B cell (primary cell): ENCODE measurements at regions not wholly inside any gene's neighbourhood (a gene's known extent, or its start where the extent isn't known, plus 50 kb on each side); places are given as distances from the start of the nearest gene placed in this dataset.

Source experiments
- ATAC-seq: fragments of 200-7000 bp; cut with Tn5 transposase; one replicate; pipeline ENCODE4 v1.10.0; 2021; ENCODE audit warnings: low read depth, mild to moderate bottlenecking, moderate number of reproducible peaks, moderate library complexity
- CTCF ChIA-PET: fragments of 350-600 bp; sonication (Branson Sonifier 250); formaldehyde crosslinking; loops from one replicate; lab custom pipeline; 2021; ENCODE audit warnings: antibody characterized with exemption, inconsistent platforms; lab: Charles Lee
- POLR2A ChIA-PET: fragments of 350-600 bp; sonication (Branson Sonifier 250); formaldehyde crosslinking; loops from one replicate; lab custom pipeline; 2021; ENCODE audit warnings: antibody characterized with exemption; lab: Charles Lee
- DNase-seq: peaks from one replicate; pipeline ENCODE4 v3.0.0; 2013
- H2AFZ ChIP-seq: 2 replicates; pipeline ENCODE4 v1.6.1; 2012; ENCODE audit warnings: mild to moderate bottlenecking, low read depth, low read length; ENCODE audit not compliant: insufficient read depth, poor library complexity, severe bottlenecking
- H3K27ac ChIP-seq, 2 donors: 1 replicate in 1 of 2; 2 replicates in 1 of 2; pipeline ENCODE4 v1.5.1; 2012 to 2013; ENCODE audit warnings: low read length in 2 of 2, mild to moderate bottlenecking in 2 of 2, moderate library complexity in 1 of 2
- H3K27me3 ChIP-seq, 4 experiments: fragments of 200-600 bp in 1 of 4; sonication (generic) in 1 of 4; replicated peaks in 1 of 4; 1 replicate in 2 of 4; 2 replicates in 2 of 4; pipeline versions ENCODE4 v1.6.1 to v1.7.0; 2013 to 2016; ENCODE audit warnings: low read length in 3 of 4, mild to moderate bottlenecking in 2 of 4, mixed read lengths in 1 of 4, moderate library complexity in 1 of 4; ENCODE audit not compliant: insufficient read depth in 4 of 4, control insufficient read depth in 3 of 4; ENCODE audit errors: control extremely low read depth in 1 of 4
- H3K36me3 ChIP-seq, 2 experiments: replicated peaks in 1 of 2; 1 replicate in 1 of 2; 2 replicates in 1 of 2; pipeline versions ENCODE4 v1.6.1 to v1.7.1; 2013; ENCODE audit warnings: low read length in 1 of 2; ENCODE audit not compliant: insufficient read depth in 2 of 2, control insufficient read depth in 1 of 2; ENCODE audit errors: control extremely low read depth in 1 of 2, extremely low read depth in 1 of 2
- H3K4me1 ChIP-seq, 2 donors: fragments of 200-600 bp in 1 of 2; sonication (generic) in 1 of 2; 1 replicate in 1 of 2; 2 replicates in 1 of 2; pipeline versions ENCODE4 v1.5.1 to v1.6.1; 2013 to 2017; ENCODE audit warnings: low read length in 2 of 2; ENCODE audit not compliant: control insufficient read depth in 2 of 2, insufficient read depth in 2 of 2
- H3K4me2 ChIP-seq: replicated peaks from 2 replicates; pipeline ENCODE3; 2012; ENCODE audit warnings: mild to moderate bottlenecking, low read depth, low read length; ENCODE audit not compliant: poor library complexity, severe bottlenecking
- H3K4me3 ChIP-seq, 5 experiments: fragments of 200-600 bp in 1 of 5; sonication (generic) in 1 of 5; 1 replicate in 3 of 5; 2 replicates in 2 of 5; pipeline versions ENCODE4 v1.5.1 to v1.7.0; 2011 to 2016; ENCODE audit warnings: low read length in 4 of 5, mild to moderate bottlenecking in 4 of 5, low read depth in 2 of 5, control low read depth in 1 of 5, moderate library complexity in 1 of 5; ENCODE audit not compliant: insufficient read depth in 1 of 5; ENCODE audit errors: control extremely low read depth in 1 of 5, extremely low read depth in 1 of 5
- H3K79me2 ChIP-seq: fragments of 200-600 bp; sonication (generic); one replicate; pipeline ENCODE4 v1.6.0; 2016; ENCODE audit warnings: low read length; ENCODE audit not compliant: control insufficient read depth, insufficient read depth
- H3K9ac ChIP-seq: fragments of 200-600 bp; sonication (generic); 2 replicates; pipeline ENCODE4 v1.6.1; 2017; ENCODE audit warnings: mild to moderate bottlenecking, low read length, moderate library complexity
- H3K9me3 ChIP-seq, 3 donors: one replicate each; pipeline versions ENCODE4 v1.6.1 to v1.7.1; 2013; ENCODE audit warnings: low read length in 2 of 3; ENCODE audit not compliant: control insufficient read depth in 2 of 3, insufficient read depth in 1 of 3; ENCODE audit errors: control extremely low read depth in 1 of 3
- H4K20me1 ChIP-seq: 2 replicates; pipeline ENCODE4 v1.6.0; 2012; ENCODE audit warnings: mild to moderate bottlenecking, low read length; ENCODE audit not compliant: insufficient read depth, control insufficient read depth, poor library complexity, severe bottlenecking
- H3K27ac Mint-ChIP-seq: one replicate; pipeline ENCODE4 v1.8.0; 2021; ENCODE audit warnings: mixed read lengths
- H3K27me3 Mint-ChIP-seq: one replicate; pipeline ENCODE4 v1.8.0; 2021; ENCODE audit warnings: mixed read lengths
- H3K4me1 Mint-ChIP-seq: one replicate; pipeline ENCODE4 v1.8.0; 2021; ENCODE audit warnings: mixed read lengths
- H3K4me3 Mint-ChIP-seq: one replicate; pipeline ENCODE4 v1.8.0; 2021; ENCODE audit warnings: mixed read lengths
- H3K9me3 Mint-ChIP-seq: one replicate; pipeline ENCODE4 v1.8.0; 2022; ENCODE audit warnings: mixed read lengths; ENCODE audit not compliant: insufficient read depth
- EZH2 ChIP-seq: IDR thresholded peaks from 2 replicates; pipeline ENCODE4 v1.6.1; 2012; ENCODE audit warnings: borderline replicate concordance, low read depth, mild to moderate bottlenecking, moderate library complexity, low read length; ENCODE audit not compliant: insufficient read depth, poor library complexity, severe bottlenecking
- WGBS: methylation state at CpG from one replicate; pipeline ENCODE4 v1.1.5; 2013; ENCODE audit warnings: missing lambda C conversion rate; ENCODE audit not compliant: insufficient coverage; 5-methylcytosine and 5-hydroxymethylcytosine counted together
- intact Hi-C: fragments of 100-400 bp; cut with micrococcal nuclease; formaldehyde crosslinking; loops from one replicate; pipeline ENCODE4 v1.10.0; 2022
- TF ChIP-seq, protein P1 (sequence below): fragments of 200-600 bp; IDR thresholded peaks from one replicate; pipeline ENCODE4 v1.8.0; 2022; ENCODE audit warnings: antibody characterized with exemption, mild to moderate bottlenecking

- no peaks in the 10 kb centered on the region for H3K27me3 ChIP-seq
- no peak overlapping the region for H3K4me3 ChIP-seq
- H3K79me2 ChIP-seq: no peaks in the 10 kb centered on the region
- no peak overlapping the region for H3K4me3 Mint-ChIP-seq
- WGBS: no CpG with 5 or more reads among the region's 2 CpGs
- H3K36me3 ChIP-seq: no peaks in the 10 kb centered on the region
- TF ChIP-seq, protein P1, sequence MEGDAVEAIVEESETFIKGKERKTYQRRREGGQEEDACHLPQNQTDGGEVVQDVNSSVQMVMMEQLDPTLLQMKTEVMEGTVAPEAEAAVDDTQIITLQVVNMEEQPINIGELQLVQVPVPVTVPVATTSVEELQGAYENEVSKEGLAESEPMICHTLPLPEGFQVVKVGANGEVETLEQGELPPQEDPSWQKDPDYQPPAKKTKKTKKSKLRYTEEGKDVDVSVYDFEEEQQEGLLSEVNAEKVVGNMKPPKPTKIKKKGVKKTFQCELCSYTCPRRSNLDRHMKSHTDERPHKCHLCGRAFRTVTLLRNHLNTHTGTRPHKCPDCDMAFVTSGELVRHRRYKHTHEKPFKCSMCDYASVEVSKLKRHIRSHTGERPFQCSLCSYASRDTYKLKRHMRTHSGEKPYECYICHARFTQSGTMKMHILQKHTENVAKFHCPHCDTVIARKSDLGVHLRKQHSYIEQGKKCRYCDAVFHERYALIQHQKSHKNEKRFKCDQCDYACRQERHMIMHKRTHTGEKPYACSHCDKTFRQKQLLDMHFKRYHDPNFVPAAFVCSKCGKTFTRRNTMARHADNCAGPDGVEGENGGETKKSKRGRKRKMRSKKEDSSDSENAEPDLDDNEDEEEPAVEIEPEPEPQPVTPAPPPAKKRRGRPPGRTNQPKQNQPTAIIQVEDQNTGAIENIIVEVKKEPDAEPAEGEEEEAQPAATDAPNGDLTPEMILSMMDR: no peak
- no peak for TF ChIP-seq EZH2
- H4K20me1 ChIP-seq: no peaks in the 10 kb centered on the region
- no peaks in the 10 kb centered on the region for H3K4me1 Mint-ChIP-seq
- no peak overlapping the region for H3K4me2 ChIP-seq
- no peak for DNase-seq
- ChIA-PET POLR2A (no interaction called here), CTCF (no interaction called here)
- intact Hi-C loops: no loop called here
- no peak overlapping the region for H3K9ac ChIP-seq
- ATAC-seq: no peak
- H3K9me3 Mint-ChIP-seq: peaks cover 5% of the 10 kb centered on the region
- no peak overlapping the region for H3K27ac Mint-ChIP-seq
- H3K4me1 ChIP-seq: no peaks in the 10 kb centered on the region
- no peak overlapping the region for H2AFZ ChIP-seq
- H3K27me3 Mint-ChIP-seq: no peaks in the 10 kb centered on the region
- no peaks in the 10 kb centered on the region for H3K9me3 ChIP-seq
- no peak overlapping the region for H3K27ac ChIP-seq
Observed at GRCh38 chr5:24376210-24376609, 268.6 kb downstream of the CDH10 start.

DNA sequence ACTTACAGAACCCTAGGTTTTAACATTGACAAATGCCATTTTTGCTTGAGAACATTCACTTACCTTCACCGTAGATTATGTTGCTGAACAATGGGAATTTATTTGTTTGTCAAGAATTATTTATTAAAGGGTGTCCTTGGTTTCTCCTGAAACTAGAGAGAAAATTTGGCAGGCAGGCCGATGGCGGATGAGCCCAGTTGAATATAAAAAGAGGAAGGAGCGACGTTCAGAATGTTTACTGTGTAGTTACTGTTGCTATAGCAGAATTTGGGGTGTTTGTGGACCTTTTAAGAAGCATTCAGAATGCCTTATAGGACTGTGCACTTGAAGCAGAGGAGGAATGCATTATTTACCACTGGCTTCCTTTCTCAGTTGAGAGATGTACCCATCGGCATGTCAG, 268.2 kb downstream of the CDH10 start:
- H3K9me3 ChIP-seq: no peaks in the 10 kb centered on the region
- Mint-ChIP-seq H3K4me1 (no peaks in the 10 kb centered on the region), H3K4me3 (no peak overlapping the region), H3K9me3 (peaks cover 5% of the 10 kb centered on the region), H3K27ac (no peak overlapping the region), H3K27me3 (no peaks in the 10 kb centered on the region)
- H3K4me2 ChIP-seq: no peak overlapping the region
- H4K20me1 ChIP-seq: no peaks in the 10 kb centered on the region
- CTCF ChIA-PET: no interaction called here
- ATAC-seq (no peak), DNase-seq (no peak)
- TF ChIP-seq, protein P1: no peak
- no peak for TF ChIP-seq EZH2
- H2AFZ ChIP-seq: no peak overlapping the region
- intact Hi-C loops: no loop called here
- 85% methylated on average over 4 of the region's 6 CpGs for WGBS
- H3K27me3 ChIP-seq: no peaks in the 10 kb centered on the region
- POLR2A ChIA-PET: no interaction called here
- H3K36me3 ChIP-seq: no peaks in the 10 kb centered on the region
- no peak overlapping the region for H3K9ac ChIP-seq
- H3K27ac ChIP-seq: no peak overlapping the region
- H3K4me3 ChIP-seq: no peak overlapping the region
- H3K4me1 ChIP-seq: no peaks in the 10 kb centered on the region
- no peaks in the 10 kb centered on the region for H3K79me2 ChIP-seq
